OCI-LY3 (cell line): ENCODE measurements at regions not wholly inside any gene's neighbourhood (a gene's known extent, or its start where the extent isn't known, plus 50 kb on each side); places are given as distances from the start of the nearest gene placed in this dataset.

ENCODE experiments used
- EZH2phosphoT487 ChIP-seq: fragments of 200-600 bp; shearing (Covaris generic); IDR thresholded peaks from 2 replicates; pipeline ENCODE4 v1.6.1; 2018; ENCODE audit warnings: antibody characterized with exemption, mixed run types, low read depth
- TF ChIP-seq, protein P1 (sequence below): fragments of 200-600, 300-600 bp; sonication (generic); IDR thresholded peaks from 2 replicates; pipeline ENCODE4 v1.5.1; 2014; ENCODE audit warnings: antibody characterized with exemption, low read length, low read depth

DNA sequence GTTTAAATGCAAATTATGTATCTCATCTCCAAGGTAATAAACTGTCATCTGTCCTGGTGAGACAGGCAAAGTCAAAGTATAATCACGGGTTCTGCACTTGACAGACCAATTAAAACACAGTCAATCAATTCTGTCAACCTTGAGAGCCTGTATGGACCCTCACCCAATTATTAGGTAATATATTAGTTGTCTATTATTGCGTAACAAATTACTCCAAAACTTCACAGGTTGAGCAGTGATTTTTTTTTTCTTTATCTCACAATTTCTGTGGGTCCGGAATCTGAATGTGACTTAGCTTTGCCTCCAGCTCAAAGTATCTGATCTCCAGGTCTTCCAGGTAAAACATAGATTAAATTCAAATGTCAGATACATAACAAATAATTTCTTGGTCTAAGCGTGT lies 707.4 kb upstream of the ARGLU1 start:
- TF ChIP-seq, protein P1, sequence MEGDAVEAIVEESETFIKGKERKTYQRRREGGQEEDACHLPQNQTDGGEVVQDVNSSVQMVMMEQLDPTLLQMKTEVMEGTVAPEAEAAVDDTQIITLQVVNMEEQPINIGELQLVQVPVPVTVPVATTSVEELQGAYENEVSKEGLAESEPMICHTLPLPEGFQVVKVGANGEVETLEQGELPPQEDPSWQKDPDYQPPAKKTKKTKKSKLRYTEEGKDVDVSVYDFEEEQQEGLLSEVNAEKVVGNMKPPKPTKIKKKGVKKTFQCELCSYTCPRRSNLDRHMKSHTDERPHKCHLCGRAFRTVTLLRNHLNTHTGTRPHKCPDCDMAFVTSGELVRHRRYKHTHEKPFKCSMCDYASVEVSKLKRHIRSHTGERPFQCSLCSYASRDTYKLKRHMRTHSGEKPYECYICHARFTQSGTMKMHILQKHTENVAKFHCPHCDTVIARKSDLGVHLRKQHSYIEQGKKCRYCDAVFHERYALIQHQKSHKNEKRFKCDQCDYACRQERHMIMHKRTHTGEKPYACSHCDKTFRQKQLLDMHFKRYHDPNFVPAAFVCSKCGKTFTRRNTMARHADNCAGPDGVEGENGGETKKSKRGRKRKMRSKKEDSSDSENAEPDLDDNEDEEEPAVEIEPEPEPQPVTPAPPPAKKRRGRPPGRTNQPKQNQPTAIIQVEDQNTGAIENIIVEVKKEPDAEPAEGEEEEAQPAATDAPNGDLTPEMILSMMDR: no peak
- TF ChIP-seq EZH2phosphoT487: no peak
